ENCODE measurements at regions not wholly inside any gene's neighbourhood (a gene's known extent, or its start where the extent isn't known, plus 50 kb on each side); places are given as distances from the start of the nearest gene placed in this dataset.

DNA sequence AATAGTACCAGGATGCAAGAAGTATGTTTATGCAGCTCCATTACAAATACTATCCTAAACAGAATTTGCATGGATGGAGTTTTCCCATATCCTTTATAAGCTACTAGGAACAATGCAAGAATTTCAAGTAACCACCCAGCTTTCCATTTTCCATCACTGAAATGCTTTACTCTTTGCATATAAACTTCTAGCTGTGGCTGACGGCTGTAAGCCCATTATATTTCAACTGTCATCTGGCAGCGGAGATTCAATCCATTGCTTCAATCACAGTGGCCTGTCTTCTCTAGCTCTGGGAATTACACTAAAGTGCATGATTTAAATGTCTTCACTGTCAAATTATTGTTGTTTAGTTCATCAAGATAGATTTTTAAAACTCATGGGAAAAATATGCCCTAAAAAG, 64.2 kb upstream of the PAM start:
- H3K9me3 Mint-ChIP-seq = peaks cover 45% of the 10 kb centered on the region
- no peak overlapping the region for H3K4me3 Mint-ChIP-seq
- CTCF ChIA-PET = interaction anchor here (2.9 kb wide), 1 partner anchor 9 kb away, joined by 14 read pairs; no protein-coding TSS in a partner anchor
- no peak overlapping the region for H3K27ac Mint-ChIP-seq
- POLR2A ChIA-PET = no interaction called here
- H3K36me3 Mint-ChIP-seq = peaks cover 27% of the 10 kb centered on the region
- TF ChIP-seq ELF4 (CRISPR knock-in tag; IDR thresholded peaks at IDR 0.05; ENCODE audit: low read depth) = no peak
- TF ChIP-seq ZNF396 (CRISPR knock-in tag; IDR thresholded peaks at IDR 0.05; ENCODE audit: borderline replicate concordance) = no peak
- TF ChIP-seq, protein P1, sequence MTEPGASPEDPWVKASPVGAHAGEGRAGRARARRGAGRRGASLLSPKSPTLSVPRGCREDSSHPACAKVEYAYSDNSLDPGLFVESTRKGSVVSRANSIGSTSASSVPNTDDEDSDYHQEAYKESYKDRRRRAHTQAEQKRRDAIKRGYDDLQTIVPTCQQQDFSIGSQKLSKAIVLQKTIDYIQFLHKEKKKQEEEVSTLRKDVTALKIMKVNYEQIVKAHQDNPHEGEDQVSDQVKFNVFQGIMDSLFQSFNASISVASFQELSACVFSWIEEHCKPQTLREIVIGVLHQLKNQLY (CRISPR knock-in tag; IDR thresholded peaks at IDR 0.05) = no peak
- no peak for TF ChIP-seq ZNF232 (CRISPR knock-in tag; IDR thresholded peaks at IDR 0.05)
- TF ChIP-seq ETV6 (CRISPR knock-in tag; IDR thresholded peaks at IDR 0.05) = no peak
- TF ChIP-seq, protein P2, sequence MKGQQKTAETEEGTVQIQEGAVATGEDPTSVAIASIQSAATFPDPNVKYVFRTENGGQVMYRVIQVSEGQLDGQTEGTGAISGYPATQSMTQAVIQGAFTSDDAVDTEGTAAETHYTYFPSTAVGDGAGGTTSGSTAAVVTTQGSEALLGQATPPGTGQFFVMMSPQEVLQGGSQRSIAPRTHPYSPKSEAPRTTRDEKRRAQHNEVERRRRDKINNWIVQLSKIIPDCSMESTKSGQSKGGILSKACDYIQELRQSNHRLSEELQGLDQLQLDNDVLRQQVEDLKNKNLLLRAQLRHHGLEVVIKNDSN (CRISPR knock-in tag; IDR thresholded peaks at IDR 0.05) = no peak
- no peak for TF ChIP-seq TCF7 (CRISPR knock-in tag; IDR thresholded peaks at IDR 0.05; ENCODE audit: low read depth)
- no peak for TF ChIP-seq MYBL2 (CRISPR knock-in tag; IDR thresholded peaks at IDR 0.05)
- no peak for TF ChIP-seq GTF2I (CRISPR knock-in tag; conservative IDR thresholded peaks at IDR 0.05)
- TF ChIP-seq, protein P3, sequence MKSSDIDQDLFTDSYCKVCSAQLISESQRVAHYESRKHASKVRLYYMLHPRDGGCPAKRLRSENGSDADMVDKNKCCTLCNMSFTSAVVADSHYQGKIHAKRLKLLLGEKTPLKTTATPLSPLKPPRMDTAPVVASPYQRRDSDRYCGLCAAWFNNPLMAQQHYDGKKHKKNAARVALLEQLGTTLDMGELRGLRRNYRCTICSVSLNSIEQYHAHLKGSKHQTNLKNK (CRISPR knock-in tag; IDR thresholded peaks at IDR 0.05) = no peak
- no peak for TF ChIP-seq NR1H2 (CRISPR knock-in tag; IDR thresholded peaks at IDR 0.05)
- TF ChIP-seq FOXK1 (CRISPR knock-in tag; IDR thresholded peaks at IDR 0.05) = no peak
- no peak for TF ChIP-seq AFF4 (CRISPR knock-in tag; IDR thresholded peaks at IDR 0.05; ENCODE audit: borderline replicate concordance)
- TF ChIP-seq, protein P4, sequence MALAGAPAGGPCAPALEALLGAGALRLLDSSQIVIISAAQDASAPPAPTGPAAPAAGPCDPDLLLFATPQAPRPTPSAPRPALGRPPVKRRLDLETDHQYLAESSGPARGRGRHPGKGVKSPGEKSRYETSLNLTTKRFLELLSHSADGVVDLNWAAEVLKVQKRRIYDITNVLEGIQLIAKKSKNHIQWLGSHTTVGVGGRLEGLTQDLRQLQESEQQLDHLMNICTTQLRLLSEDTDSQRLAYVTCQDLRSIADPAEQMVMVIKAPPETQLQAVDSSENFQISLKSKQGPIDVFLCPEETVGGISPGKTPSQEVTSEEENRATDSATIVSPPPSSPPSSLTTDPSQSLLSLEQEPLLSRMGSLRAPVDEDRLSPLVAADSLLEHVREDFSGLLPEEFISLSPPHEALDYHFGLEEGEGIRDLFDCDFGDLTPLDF (CRISPR knock-in tag; IDR thresholded peaks at IDR 0.05) = no peak
- TF ChIP-seq, protein P5, sequence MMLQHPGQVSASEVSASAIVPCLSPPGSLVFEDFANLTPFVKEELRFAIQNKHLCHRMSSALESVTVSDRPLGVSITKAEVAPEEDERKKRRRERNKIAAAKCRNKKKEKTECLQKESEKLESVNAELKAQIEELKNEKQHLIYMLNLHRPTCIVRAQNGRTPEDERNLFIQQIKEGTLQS (CRISPR knock-in tag; conservative IDR thresholded peaks at IDR 0.05) = no peak
- TF ChIP-seq EMX1 (CRISPR knock-in tag; IDR thresholded peaks at IDR 0.05) = no peak
- TF ChIP-seq ATF1 (CRISPR knock-in tag; IDR thresholded peaks at IDR 0.05) = no peak
- TF ChIP-seq ZNF121 (CRISPR knock-in tag; IDR thresholded peaks at IDR 0.05) = no peak
- DNase-seq (ENCODE audit: low spot score) (no peak), ATAC-seq (no peak)
- peaks cover 4% of the 10 kb centered on the region; the same call in 1 of the 2 replicates for H3K27me3 Mint-ChIP-seq (ENCODE audit: low read depth)
- H3K4me1 Mint-ChIP-seq = no peaks in the 10 kb centered on the region

DNA sequence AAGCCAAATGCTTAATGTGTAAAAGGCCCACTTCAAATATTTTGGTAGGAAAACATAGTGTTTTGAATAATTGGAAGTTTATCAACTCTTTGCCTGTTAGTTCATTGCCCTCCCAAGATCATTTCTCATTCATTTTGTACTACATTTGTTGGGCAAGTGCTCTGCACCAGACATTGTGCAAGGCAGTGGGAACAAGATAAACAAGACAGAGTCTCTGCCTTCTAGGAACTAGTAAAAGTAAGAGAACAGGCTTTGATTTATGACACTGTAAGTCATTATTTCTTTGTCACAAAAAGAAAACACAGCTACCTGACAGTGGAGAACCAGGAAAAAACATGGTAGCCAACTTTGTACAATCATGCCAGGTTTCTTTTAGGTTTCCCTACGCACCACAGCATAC, 63.7 kb upstream of the PAM start:
- H3K4me1 Mint-ChIP-seq = no peaks in the 10 kb centered on the region
- CTCF ChIA-PET = interaction anchor here (2.9 kb wide), 1 partner anchor 9 kb away, joined by 14 read pairs; no protein-coding TSS in a partner anchor
- H3K9me3 Mint-ChIP-seq = peaks cover 41% of the 10 kb centered on the region
- no peak overlapping the region for H3K4me3 Mint-ChIP-seq
- no peak overlapping the region for H3K27ac Mint-ChIP-seq
- peaks cover 7% of the 10 kb centered on the region for H3K27me3 Mint-ChIP-seq (ENCODE audit: low read depth)
- peaks cover 27% of the 10 kb centered on the region for H3K36me3 Mint-ChIP-seq
- no peak for DNase-seq (ENCODE audit: low spot score)
- POLR2A ChIA-PET = no interaction called here
- no peak for ATAC-seq
- no peak for TF ChIP-seq ZNF396 (CRISPR knock-in tag; IDR thresholded peaks at IDR 0.05; ENCODE audit: borderline replicate concordance)
- TF ChIP-seq AR (CRISPR knock-in tag; IDR thresholded peaks at IDR 0.05) = no peak
- TF ChIP-seq NR3C1 (CRISPR knock-in tag; conservative IDR thresholded peaks at IDR 0.05; ENCODE audit: low read depth) = no peak
- no peak for TF ChIP-seq NR1H2 (CRISPR knock-in tag; IDR thresholded peaks at IDR 0.05)
- TF ChIP-seq PRDM15 (CRISPR knock-in tag; IDR thresholded peaks at IDR 0.05) = no peak
- no peak for TF ChIP-seq MAX (CRISPR knock-in tag; IDR thresholded peaks at IDR 0.05)

All from WTC11 (cell line).